KMS-11 (cell line): ENCODE measurements at regions not wholly inside any gene's neighbourhood (a gene's known extent, or its start where the extent isn't known, plus 50 kb on each side); places are given as distances from the start of the nearest gene placed in this dataset.

Experiments used
- H2AFZ ChIP-seq: fragments of 200-600 bp; sonication (generic); 2 replicates; pipeline ENCODE4 v1.6.1; 2016; ENCODE audit warnings: antibody characterized with exemption, mixed run types, low read depth
- H3K27ac ChIP-seq: fragments of 200-600 bp; sonication (generic); 2 replicates; pipeline ENCODE4 v1.6.1; 2016; ENCODE audit warnings: mild to moderate bottlenecking, mixed run types
- H3K27me3 ChIP-seq: fragments of 200-600 bp; sonication (generic); 2 replicates; pipeline ENCODE4 v1.6.1; 2017; ENCODE audit warnings: mild to moderate bottlenecking, low read depth, mixed run types, moderate library complexity; ENCODE audit not compliant: insufficient read depth
- H3K36me3 ChIP-seq: fragments of 200-600 bp; sonication (generic); 2 replicates; pipeline ENCODE4 v1.6.1; 2017; ENCODE audit warnings: mild to moderate bottlenecking, mixed run types; ENCODE audit not compliant: insufficient read depth
- H3K4me1 ChIP-seq: fragments of 200-600 bp; sonication (generic); 2 replicates; pipeline ENCODE4 v1.6.1; 2016; ENCODE audit warnings: mild to moderate bottlenecking, low read depth, mixed run types; ENCODE audit not compliant: poor library complexity, severe bottlenecking
- H3K4me2 ChIP-seq: fragments of 200-600 bp; sonication (generic); 2 replicates; pipeline ENCODE4 v1.7.0; 2016; ENCODE audit warnings: mild to moderate bottlenecking, mixed run types
- H3K4me3 ChIP-seq: fragments of 200-600 bp; sonication (generic); IDR thresholded peaks from 2 replicates; pipeline ENCODE4 v1.6.1; 2017; ENCODE audit warnings: low read depth, low read length, mixed read lengths; ENCODE audit not compliant: insufficient read depth
- H3K79me2 ChIP-seq: fragments of 200-600 bp; sonication (generic); 2 replicates; pipeline ENCODE4 v1.6.1; 2016; ENCODE audit warnings: low read depth, mixed run types; ENCODE audit not compliant: insufficient read depth
- H3K9ac ChIP-seq: fragments of 200-600 bp; sonication (generic); 2 replicates; pipeline ENCODE4 v1.6.1; 2016; ENCODE audit warnings: mild to moderate bottlenecking, mixed run types
- H4K20me1 ChIP-seq: fragments of 200-600 bp; sonication (generic); 2 replicates; pipeline ENCODE4 v1.6.1; 2016; ENCODE audit warnings: mild to moderate bottlenecking, mixed run types; ENCODE audit not compliant: insufficient read depth
- CTCF ChIP-seq: fragments of 200-600 bp; sonication (generic); conservative IDR thresholded peaks from 2 replicates; pipeline ENCODE4 v1.6.1; 2017; ENCODE audit warnings: low read depth, mild to moderate bottlenecking, antibody characterized with exemption, low read length, moderate library complexity, mixed read lengths

GRCh38 chr11:116648247-116649174, 124.3 kb downstream of the BUD13 start:
- no peak overlapping the region for H3K4me2 ChIP-seq
- H3K79me2 ChIP-seq, result no peaks in the 10 kb centered on the region
- TF ChIP-seq CTCF, result no peak
- no peak overlapping the region for H3K4me3 ChIP-seq
- no peak overlapping the region for H3K27ac ChIP-seq
- no peak overlapping the region for H2AFZ ChIP-seq
- no peak overlapping the region for H3K9ac ChIP-seq
- no peaks in the 10 kb centered on the region for H3K4me1 ChIP-seq
- no peaks in the 10 kb centered on the region for H3K27me3 ChIP-seq
- H3K36me3 ChIP-seq, result no peaks in the 10 kb centered on the region
- no peaks in the 10 kb centered on the region for H4K20me1 ChIP-seq

- H3K27me3 ChIP-seq, result no peaks in the 10 kb centered on the region
- no peaks in the 10 kb centered on the region for H3K4me1 ChIP-seq
- no peaks in the 10 kb centered on the region for H3K36me3 ChIP-seq
- H3K4me3 ChIP-seq, result no peak overlapping the region
- H3K9ac ChIP-seq, result no peak overlapping the region
- no peak overlapping the region for H3K27ac ChIP-seq
- no peaks in the 10 kb centered on the region for H3K79me2 ChIP-seq
- no peak overlapping the region for H2AFZ ChIP-seq
- no peak for TF ChIP-seq CTCF
- no peak overlapping the region for H3K4me2 ChIP-seq
- H4K20me1 ChIP-seq, result no peaks in the 10 kb centered on the region
Measured at GRCh38 chr11:116647305-116648080, 125.3 kb downstream of the BUD13 start.

GRCh38 chr11:116646191-116646590, 126.6 kb downstream of the BUD13 start:
- Histone ChIP-seq H3K79me2 (no peaks in the 10 kb centered on the region), H4K20me1 (no peaks in the 10 kb centered on the region), H2AFZ (no peak overlapping the region), H3K27ac (no peak overlapping the region), H3K4me2 (no peak overlapping the region), H3K36me3 (no peaks in the 10 kb centered on the region), H3K9ac (no peak overlapping the region), H3K4me3 (no peak overlapping the region), H3K4me1 (no peaks in the 10 kb centered on the region), H3K27me3 (no peaks in the 10 kb centered on the region)
- no peak for TF ChIP-seq CTCF

GRCh38 chr11:116644941-116645305, 127.9 kb downstream of the BUD13 start:
- Histone ChIP-seq H2AFZ (no peak overlapping the region), H3K27ac (no peak overlapping the region), H3K4me3 (no peak overlapping the region), H3K4me2 (no peak overlapping the region), H3K9ac (no peak overlapping the region), H3K4me1 (no peaks in the 10 kb centered on the region), H4K20me1 (no peaks in the 10 kb centered on the region), H3K79me2 (no peaks in the 10 kb centered on the region), H3K27me3 (no peaks in the 10 kb centered on the region), H3K36me3 (no peaks in the 10 kb centered on the region)
- TF ChIP-seq CTCF, result no peak
